ENCODE measurements at regions not wholly inside any gene's neighbourhood (a gene's known extent, or its start where the extent isn't known, plus 50 kb on each side); places are given as distances from the start of the nearest gene placed in this dataset.

DNA sequence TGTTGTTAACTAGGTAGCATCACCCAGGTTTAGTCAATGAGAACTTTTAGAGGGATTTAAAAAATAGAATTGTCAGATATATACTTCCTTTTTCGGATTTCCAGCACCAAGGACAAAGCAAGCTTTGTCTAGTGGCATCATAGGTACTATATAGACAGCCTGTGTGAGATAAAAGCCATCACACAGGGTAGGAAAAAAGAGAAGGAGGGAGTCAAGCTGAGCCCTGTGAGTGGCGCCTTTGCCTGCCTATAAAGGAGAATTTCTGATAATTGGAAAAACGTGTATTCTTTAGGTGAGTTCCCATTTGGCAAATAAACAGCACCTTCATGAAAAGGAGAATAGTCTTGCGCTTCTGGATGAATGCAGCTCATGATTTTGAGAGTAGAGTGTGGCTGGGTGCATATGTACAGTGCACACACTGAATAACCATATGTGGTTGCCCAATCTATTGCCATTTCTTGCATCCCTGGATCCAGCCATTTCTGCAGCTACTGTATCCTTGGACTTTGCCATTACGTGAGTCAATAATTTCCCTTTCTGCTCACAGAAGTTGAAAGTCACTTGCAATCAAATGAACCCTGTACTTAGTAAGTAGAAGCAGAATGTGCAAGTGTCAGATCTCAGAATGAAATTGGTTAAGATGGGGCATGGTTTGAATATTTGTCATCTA lies 559.9 kb upstream of the MEX3C start:
- TF ChIP-seq EZH2 (IDR thresholded peaks at IDR 0.05; ENCODE audit: borderline replicate concordance, low read depth, low read length, severe bottlenecking): no peak
- TF ChIP-seq, protein P1, sequence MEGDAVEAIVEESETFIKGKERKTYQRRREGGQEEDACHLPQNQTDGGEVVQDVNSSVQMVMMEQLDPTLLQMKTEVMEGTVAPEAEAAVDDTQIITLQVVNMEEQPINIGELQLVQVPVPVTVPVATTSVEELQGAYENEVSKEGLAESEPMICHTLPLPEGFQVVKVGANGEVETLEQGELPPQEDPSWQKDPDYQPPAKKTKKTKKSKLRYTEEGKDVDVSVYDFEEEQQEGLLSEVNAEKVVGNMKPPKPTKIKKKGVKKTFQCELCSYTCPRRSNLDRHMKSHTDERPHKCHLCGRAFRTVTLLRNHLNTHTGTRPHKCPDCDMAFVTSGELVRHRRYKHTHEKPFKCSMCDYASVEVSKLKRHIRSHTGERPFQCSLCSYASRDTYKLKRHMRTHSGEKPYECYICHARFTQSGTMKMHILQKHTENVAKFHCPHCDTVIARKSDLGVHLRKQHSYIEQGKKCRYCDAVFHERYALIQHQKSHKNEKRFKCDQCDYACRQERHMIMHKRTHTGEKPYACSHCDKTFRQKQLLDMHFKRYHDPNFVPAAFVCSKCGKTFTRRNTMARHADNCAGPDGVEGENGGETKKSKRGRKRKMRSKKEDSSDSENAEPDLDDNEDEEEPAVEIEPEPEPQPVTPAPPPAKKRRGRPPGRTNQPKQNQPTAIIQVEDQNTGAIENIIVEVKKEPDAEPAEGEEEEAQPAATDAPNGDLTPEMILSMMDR (IDR thresholded peaks at IDR 0.05; ENCODE audit: borderline replicate concordance, extremely low read depth, low read length, poor library complexity, severe bottlenecking): no peak
- H2AFZ ChIP-seq (ENCODE audit: low read depth, low read length): no peak overlapping the region

DNA sequence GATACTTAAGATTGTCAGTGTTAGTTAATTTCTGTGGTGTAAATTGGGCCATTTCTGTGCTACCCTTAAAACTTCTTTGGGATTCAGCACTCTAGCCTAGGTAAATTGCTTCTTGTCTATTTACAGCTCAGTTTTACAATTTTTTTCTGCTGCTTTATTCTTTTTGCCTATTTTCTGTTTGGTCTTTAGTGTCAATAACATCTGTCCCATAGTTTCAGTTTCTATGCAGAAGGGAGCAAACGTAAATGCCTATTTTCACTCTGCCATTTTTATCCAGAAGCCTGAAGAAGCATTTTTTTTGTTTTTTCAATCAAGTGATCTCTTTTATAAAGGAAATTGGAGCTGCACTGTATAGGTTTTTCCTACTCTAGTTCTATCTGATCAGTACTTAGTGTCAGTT lies 564.9 kb upstream of the MEX3C start:
- H2AFZ ChIP-seq (ENCODE audit: low read depth, low read length): no peak overlapping the region
- no peak overlapping the region for H3K27ac ChIP-seq (ENCODE audit: low read length)
- no peak for ATAC-seq (ENCODE audit: insufficient read depth, low read depth)
- no peaks in the 10 kb centered on the region for H3K79me2 ChIP-seq (ENCODE audit: insufficient read depth, low read length)
- TF ChIP-seq, protein P1 (IDR thresholded peaks at IDR 0.05; ENCODE audit: borderline replicate concordance, extremely low read depth, low read length, poor library complexity, severe bottlenecking): no peak
- TF ChIP-seq EZH2 (IDR thresholded peaks at IDR 0.05; ENCODE audit: borderline replicate concordance, low read depth, low read length, severe bottlenecking): no peak
- no peaks in the 10 kb centered on the region for H3K4me1 ChIP-seq (ENCODE audit: insufficient read depth, low read length)
- no peaks in the 10 kb centered on the region for H3K27me3 ChIP-seq (ENCODE audit: insufficient read depth, low read length, poor library complexity)
- no peaks in the 10 kb centered on the region for H3K36me3 ChIP-seq (ENCODE audit: insufficient read depth, low read length)
- no peaks in the 10 kb centered on the region for H3K9me3 ChIP-seq (ENCODE audit: insufficient read depth, low read length, severe bottlenecking)
- no peak overlapping the region for H3K4me3 ChIP-seq (ENCODE audit: low read depth in 1 of 2, low read length in 2 of 2)
- H3K4me2 ChIP-seq (ENCODE audit: insufficient read depth, low read length): no peak overlapping the region
- H4K20me1 ChIP-seq (ENCODE audit: insufficient read depth, low read length): no peaks in the 10 kb centered on the region
- H3K9ac ChIP-seq (ENCODE audit: low read depth, low read length): no peak overlapping the region
- DNase-seq: no peak

More for the DNA sequence above, 559.9 kb upstream of the MEX3C start:
- Histone ChIP-seq H3K4me2 (ENCODE audit: insufficient read depth, low read length) (no peak overlapping the region), H3K36me3 (ENCODE audit: insufficient read depth, low read length) (no peaks in the 10 kb centered on the region), H3K4me1 (ENCODE audit: insufficient read depth, low read length) (no peaks in the 10 kb centered on the region), H3K9ac (ENCODE audit: low read depth, low read length) (no peak overlapping the region), H3K27me3 (ENCODE audit: insufficient read depth, low read length, poor library complexity) (no peaks in the 10 kb centered on the region), H3K9me3 (ENCODE audit: insufficient read depth, low read length, severe bottlenecking) (no peaks in the 10 kb centered on the region), H3K4me3 (ENCODE audit: low read depth in 1 of 2, low read length in 2 of 2) (no peak overlapping the region), H4K20me1 (ENCODE audit: insufficient read depth, low read length) (no peaks in the 10 kb centered on the region), H3K79me2 (ENCODE audit: insufficient read depth, low read length) (no peaks in the 10 kb centered on the region), H3K27ac (ENCODE audit: low read length) (no peak overlapping the region)
- DNase-seq (no peak), ATAC-seq (ENCODE audit: insufficient read depth, low read depth) (no peak)

DNA sequence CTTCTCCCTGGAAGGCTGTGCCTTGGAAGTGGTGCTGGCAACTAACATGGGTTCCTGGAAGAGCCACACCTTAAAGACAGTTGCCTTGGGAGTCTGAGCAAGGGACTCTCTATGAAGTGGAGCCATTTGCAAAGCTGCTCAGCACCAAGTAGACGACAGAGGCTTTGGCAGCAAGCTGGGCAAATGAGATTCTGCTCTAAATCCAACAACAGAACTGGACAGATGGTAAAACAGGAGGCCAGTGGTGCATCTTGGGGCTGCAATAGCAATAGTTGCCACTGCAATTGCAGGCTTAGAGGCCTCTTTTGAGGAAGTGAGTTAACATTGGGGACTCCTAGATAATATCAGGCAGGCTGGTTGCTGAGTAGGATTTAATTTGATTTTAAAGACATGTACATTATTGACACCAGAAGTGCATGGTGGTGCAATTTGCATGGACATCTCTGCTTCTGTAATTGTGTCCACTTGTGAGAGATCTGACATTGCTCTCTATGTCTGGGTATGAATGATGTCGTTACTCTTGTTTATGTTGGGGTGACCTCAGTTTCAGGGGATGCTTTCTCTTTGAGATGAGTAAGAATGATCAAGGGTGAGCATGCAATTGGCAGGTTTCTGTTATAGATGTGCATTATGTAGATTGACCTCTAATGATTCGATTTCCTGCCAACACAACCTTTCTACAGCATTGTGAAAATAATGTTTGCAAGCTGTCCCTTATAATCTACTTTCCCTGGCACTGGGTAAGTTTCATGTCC lies 568.3 kb upstream of the MEX3C start:
- no peak overlapping the region for H2AFZ ChIP-seq (ENCODE audit: low read depth, low read length)
- ATAC-seq (ENCODE audit: insufficient read depth, low read depth) (no peak), DNase-seq (no peak)
- TF ChIP-seq EZH2 (IDR thresholded peaks at IDR 0.05; ENCODE audit: borderline replicate concordance, low read depth, low read length, severe bottlenecking): no peak
- TF ChIP-seq, protein P1 (IDR thresholded peaks at IDR 0.05; ENCODE audit: borderline replicate concordance, extremely low read depth, low read length, poor library complexity, severe bottlenecking): no peak
- H3K4me3 ChIP-seq (ENCODE audit: low read depth in 1 of 2, low read length in 2 of 2): no peak overlapping the region
- no peak overlapping the region for H3K4me2 ChIP-seq (ENCODE audit: insufficient read depth, low read length)
- H3K4me1 ChIP-seq (ENCODE audit: insufficient read depth, low read length): no peaks in the 10 kb centered on the region
- no peaks in the 10 kb centered on the region for H4K20me1 ChIP-seq (ENCODE audit: insufficient read depth, low read length)
- H3K9me3 ChIP-seq (ENCODE audit: insufficient read depth, low read length, severe bottlenecking): no peaks in the 10 kb centered on the region
- H3K79me2 ChIP-seq (ENCODE audit: insufficient read depth, low read length): no peaks in the 10 kb centered on the region
- no peaks in the 10 kb centered on the region for H3K36me3 ChIP-seq (ENCODE audit: insufficient read depth, low read length)
- no peak overlapping the region for H3K27ac ChIP-seq (ENCODE audit: low read length)
- no peaks in the 10 kb centered on the region for H3K27me3 ChIP-seq (ENCODE audit: insufficient read depth, low read length, poor library complexity)
- H3K9ac ChIP-seq (ENCODE audit: low read depth, low read length): no peak overlapping the region
